Superior temporal gyrus (tissue), 1 donor: ENCODE measurements at regions not wholly inside any gene's neighbourhood (a gene's known extent, or its start where the extent isn't known, plus 50 kb on each side); places are given as distances from the start of the nearest gene placed in this dataset.

Experiments used
- DNase-seq: peaks from one replicate; pipeline ENCODE4 v3.0.0-alpha.2; 2016; ENCODE audit errors: extremely low spot score

- DNase-seq = peak; percentile 78
Observed at GRCh38 chr1:244971552-244972216, 107.3 kb upstream of the HNRNPU start.

- DNase-seq = peak; percentile 91
Observed at GRCh38 chr1:244970744-244971551, 106.6 kb upstream of the HNRNPU start.

GRCh38 chr1:244970236-244970743, 105.9 kb upstream of the HNRNPU start:
- DNase-seq = no peak

- DNase-seq = peak; percentile 80
Observed at GRCh38 chr1:244969355-244970235, 105.3 kb upstream of the HNRNPU start.

DNA sequence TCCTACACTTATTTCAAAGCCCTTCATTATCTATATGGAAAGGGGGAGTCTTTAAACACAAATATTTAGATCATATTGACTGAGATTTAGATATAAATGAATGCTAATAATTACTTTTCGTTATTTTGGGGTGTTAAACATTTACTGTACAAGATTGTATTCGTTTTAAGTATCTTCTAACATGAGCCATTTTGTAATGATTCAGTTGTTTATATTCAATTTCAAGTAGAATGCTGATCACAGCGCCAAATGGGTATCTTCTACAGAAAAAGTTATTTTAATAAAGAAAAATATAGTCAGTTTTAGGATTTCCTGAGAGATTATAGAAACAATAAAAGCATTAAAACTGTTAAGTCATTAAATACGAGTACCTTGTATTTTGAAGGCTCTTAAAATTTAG, 104.5 kb upstream of the HNRNPU start:
- no peak for DNase-seq

DNA sequence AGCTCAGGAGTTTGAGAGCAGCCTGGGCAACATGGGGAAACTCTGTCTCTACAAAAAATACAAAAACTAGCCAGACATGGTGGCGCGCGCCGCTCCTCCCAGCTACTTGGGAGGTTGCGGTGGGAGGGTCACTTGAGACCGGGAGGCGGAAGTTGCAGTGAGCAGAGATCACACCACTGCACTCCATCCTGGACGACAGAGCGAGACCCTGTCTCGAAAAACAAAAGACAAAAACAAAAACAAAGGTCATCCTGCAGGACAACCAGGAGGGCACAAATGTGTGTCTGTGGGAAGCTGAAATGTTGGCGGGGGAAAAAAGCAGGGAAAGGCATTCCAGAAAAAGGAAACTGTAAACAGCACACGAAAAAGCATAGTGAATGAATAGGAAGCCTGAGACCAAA, 104.1 kb upstream of the HNRNPU start:
- DNase-seq = no peak

- DNase-seq = no peak
Observed at GRCh38 chr1:244967159-244967558, 102.8 kb upstream of the HNRNPU start.

DNA sequence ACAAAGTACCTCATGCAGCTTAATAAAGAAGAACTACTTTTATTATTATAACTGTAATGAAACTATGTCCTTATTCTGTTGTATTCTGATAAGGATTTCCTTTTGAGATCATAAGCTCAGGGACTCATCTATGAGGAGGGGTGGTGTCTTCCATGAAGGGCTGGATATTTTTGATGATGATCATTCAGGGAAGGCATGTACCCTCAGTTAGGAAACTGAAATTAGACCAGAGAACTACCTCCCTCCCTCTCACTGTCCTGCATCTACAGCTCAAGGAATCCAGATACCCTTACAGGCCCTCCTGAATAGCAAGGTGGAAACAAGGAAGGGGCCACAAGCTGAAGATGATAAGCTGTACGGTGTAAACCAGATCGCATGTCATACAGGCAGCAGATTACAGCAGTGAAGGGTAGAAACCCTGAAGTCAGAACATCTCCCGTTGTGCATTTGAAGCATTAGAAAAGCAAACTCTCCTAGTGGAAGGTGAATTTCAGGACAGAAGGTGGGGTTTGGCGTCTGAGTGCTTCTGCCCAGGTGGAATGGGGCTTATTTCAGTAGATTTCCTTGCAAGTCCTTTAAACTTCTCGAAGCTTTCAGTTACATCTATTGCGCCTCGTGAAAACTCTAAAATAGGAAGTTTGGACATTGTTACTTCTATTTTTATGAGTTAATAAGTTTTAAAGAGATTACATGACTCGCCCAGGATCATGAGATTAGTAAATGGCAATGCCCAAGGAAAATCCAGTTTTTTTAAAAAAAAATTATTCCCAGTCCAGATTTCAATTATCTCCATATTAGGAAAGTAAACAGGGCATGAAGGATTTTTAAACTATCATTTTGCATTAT, 101.1 kb upstream of the HNRNPU start:
- no peak for DNase-seq

DNA sequence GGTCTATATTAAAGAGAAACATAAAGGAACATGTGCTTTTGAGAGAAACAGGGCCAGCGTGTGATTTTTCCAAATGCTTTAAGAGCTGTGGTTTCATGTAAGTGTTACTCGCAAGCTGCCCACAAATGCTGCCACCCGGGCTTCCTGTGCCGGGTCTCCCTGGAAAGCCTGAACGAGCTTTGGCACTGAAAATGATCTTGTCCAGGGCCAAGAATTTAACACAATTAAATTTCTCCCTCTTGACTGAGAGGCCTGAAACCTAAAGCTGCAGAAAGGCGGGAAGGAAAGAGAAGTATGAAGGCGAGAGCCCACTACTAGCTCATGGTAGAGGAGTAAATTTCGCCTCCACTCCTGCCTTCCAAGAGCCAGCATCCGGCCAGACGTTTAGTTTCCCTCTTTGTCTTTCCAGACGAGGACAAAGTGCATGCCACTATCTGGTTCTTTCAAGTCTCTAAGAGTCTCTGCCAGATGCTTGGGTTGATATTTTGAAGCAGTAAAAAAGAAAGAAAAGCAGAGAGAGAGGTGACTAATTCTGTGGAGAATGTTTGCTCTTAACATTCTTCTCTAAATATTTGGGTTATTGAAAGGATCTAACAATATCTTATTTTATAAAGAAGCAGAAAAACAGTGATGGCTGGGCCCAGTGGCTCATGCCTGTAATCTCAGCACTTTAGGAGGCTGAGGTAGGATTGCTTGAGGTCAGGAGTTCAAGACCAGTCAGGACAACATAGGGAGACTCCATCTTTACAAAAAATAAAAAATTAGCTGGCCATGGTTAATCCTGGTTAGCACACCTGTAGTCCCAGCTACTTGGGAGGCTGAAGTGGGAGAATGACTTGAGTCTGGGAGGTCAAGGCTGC, 100.0 kb upstream of the HNRNPU start:
- peak; percentile 30 for DNase-seq

DNA sequence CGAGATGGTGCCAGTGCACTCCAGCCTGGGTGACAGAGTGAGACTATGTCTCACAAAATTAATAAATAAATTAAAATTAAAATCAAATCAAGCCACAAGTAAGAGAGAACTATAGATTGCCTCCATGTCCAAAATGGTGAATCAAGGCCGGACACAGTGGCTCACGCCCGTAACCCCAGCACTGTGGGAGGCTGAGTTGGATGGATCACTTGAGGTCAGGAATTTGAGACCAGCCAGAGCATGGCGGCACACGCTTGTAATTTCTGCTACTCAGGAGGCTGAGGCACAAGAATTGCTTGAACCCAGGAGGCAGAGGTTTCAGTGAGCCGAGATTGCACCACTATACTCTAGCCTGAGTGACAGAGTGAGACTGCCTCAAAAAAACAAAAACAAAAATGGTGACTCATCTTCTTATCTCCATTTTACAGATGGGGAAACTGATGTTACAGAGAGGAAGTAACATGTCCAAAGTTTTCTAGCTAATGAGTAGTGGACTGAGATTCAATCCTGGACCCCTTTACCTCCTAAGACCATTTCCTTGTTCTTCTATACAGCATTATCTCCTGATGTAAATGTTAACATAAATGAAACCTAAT, 99.0 kb upstream of the HNRNPU start:
- DNase-seq = no peak

- no peak for DNase-seq
Observed at GRCh38 chr1:244962130-244962529, 97.8 kb upstream of the HNRNPU start.

DNA sequence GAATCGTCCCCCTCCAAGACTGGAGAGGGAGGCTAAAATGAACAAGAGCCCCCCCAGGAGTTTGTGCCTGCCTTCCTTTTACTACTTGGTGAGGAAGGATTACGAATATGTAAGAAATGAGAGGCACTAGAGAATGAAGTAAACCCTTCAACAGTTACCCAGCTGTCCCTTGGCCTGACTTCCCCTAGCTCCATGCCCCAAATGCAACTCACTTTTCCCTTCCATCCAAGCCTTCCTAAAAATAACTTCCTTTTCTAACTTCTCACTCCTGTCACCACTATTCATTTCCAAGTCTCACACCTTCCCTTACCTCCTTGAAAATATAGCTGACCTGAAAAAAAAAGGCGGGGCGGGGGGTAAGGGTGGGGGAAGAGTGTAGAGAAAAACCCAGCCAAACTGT, 96.6 kb upstream of the HNRNPU start:
- no peak for DNase-seq

GRCh38 chr1:244958593-244958992, 94.2 kb upstream of the HNRNPU start:
- DNase-seq = no peak

DNA sequence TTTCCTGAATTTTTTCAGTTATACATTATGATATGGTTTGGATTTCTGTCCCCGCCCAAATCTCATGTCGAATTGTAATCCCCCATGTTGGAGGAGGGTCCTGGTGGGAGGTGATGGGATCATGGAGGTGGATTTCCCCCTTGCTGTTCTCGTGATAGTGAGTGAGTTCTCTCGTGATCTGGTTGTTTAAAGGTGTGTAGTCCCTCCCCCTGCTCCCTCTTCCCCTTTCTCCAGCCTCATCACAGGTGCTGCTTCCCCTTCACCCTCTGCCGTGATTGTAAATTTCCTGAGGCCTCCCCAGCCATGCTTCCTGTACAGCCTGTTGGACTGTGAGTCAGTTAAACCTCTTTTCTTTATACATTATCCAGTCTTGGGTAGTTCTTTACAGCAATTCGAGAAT, 93.2 kb upstream of the HNRNPU start:
- DNase-seq = no peak

DNA sequence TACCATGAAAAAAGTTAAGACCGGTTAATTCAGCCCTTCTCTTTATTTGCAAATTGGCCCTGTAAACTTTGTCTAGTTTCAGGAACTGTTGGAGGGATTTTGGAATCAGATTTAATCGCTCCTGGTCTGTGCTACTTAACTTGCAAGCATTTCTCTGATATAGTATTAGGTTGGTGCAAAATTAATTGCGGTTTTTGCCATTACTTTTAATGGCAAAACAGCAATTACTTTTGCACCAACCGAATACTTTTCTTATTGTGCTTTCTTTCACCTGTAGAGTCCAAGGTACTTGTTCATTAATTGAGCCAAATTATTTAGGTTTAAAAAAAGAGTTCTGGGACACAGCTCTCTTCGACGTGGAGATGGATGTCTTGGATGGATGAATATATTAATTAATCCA, 92.8 kb upstream of the HNRNPU start:
- no peak for DNase-seq

GRCh38 chr1:244955661-244956060, 91.3 kb upstream of the HNRNPU start:
- no peak for DNase-seq

GRCh38 chr1:244954359-244954758, 90.0 kb upstream of the HNRNPU start:
- no peak for DNase-seq

- DNase-seq = no peak
Observed at GRCh38 chr1:244953901-244954300, 89.6 kb upstream of the HNRNPU start.

DNA sequence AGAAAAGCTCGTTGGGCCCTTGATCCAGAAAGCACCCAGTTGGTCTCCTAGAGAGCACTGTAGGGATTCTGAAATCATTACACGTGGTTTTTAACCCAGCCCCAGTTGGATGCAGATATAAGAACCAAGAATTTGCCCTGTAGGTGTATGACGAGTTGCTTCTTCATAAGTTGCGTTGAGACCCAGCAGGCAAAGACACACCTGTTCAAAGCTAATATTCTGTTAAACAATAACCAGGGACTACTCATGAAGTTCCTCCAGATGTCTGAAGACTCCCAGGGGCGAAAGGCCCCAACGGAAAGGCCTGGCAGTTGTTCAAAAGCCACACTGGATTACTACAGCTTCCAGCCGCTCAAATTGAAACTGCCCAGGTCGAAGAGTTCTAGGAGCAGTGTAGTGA, 88.6 kb upstream of the HNRNPU start:
- no peak for DNase-seq
